ENCODE measurements at regions not wholly inside any gene's neighbourhood (a gene's known extent, or its start where the extent isn't known, plus 50 kb on each side); places are given as distances from the start of the nearest gene placed in this dataset.
"Not testable (repeated sequence)": the region's sequence is repeated elsewhere in the genome, so short reads cannot be mapped to it uniquely, and the experiment has no call there.

DNA sequence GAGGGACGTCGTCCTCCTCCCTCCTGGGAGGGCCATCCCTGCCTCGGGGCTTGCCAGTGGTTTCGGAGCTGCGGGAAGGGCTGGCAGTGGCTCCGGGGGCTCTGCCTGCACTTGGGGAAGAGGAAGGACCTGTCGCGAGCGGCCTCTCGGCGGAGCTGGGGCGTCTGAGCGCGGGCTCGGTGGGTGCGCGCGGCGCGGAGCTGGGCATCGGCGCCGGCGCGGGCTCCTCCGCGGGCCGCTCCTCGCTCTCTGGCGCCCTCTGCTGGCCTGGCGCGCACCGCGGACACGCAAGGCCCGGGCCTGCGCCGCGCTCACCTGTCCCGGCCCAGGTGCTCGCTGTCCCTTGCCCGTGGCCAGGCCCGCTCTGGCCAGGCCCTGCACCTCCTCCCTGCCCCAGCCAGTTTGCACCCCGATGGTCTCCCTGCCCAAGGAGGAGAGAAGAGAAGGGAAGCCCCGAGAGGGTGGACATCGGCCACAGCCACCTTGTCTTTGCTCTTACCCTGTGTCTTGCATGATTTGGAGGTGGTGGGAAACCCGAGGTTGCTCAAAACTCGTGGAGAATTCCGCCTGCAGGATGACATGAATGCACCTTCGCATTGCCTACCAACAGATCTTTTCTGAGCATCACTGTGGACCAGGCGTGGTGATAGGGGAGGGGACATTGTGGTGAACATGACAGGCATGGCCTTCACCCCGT is 119.2 kb downstream of the OTOP1 start:
- TF ChIP-seq, protein P1, sequence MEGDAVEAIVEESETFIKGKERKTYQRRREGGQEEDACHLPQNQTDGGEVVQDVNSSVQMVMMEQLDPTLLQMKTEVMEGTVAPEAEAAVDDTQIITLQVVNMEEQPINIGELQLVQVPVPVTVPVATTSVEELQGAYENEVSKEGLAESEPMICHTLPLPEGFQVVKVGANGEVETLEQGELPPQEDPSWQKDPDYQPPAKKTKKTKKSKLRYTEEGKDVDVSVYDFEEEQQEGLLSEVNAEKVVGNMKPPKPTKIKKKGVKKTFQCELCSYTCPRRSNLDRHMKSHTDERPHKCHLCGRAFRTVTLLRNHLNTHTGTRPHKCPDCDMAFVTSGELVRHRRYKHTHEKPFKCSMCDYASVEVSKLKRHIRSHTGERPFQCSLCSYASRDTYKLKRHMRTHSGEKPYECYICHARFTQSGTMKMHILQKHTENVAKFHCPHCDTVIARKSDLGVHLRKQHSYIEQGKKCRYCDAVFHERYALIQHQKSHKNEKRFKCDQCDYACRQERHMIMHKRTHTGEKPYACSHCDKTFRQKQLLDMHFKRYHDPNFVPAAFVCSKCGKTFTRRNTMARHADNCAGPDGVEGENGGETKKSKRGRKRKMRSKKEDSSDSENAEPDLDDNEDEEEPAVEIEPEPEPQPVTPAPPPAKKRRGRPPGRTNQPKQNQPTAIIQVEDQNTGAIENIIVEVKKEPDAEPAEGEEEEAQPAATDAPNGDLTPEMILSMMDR (IDR thresholded peaks at IDR 0.05): peak; percentile 58
- TF ChIP-seq RXRA (IDR thresholded peaks at IDR 0.05; ENCODE audit: borderline replicate concordance, low read depth); RCOR1 (IDR thresholded peaks at IDR 0.05; ENCODE audit: low read length): not testable (repeated sequence)
